ENCODE measurements at regions not wholly inside any gene's neighbourhood (a gene's known extent, or its start where the extent isn't known, plus 50 kb on each side); places are given as distances from the start of the nearest gene placed in this dataset.

GRCh38 chr20:11588875-11589274, 328.8 kb upstream of the BTBD3 start:
- no peak overlapping the region for H3K14ac ChIP-seq (ENCODE audit: low read length)

GRCh38 chr20:11591965-11592364, 325.7 kb upstream of the BTBD3 start:
- Histone ChIP-seq H4K91ac (ENCODE audit: low read depth, low read length, poor library complexity) (no peak overlapping the region), H3K79me1 (ENCODE audit: low read depth, low read length) (no peaks in the 10 kb centered on the region), H2BK120ac (ENCODE audit: low read depth, low read length) (no peak overlapping the region), H3K9me3 (replicated peaks in 1 of 2; ENCODE audit: control insufficient read depth in 2 of 2, insufficient read depth in 1 of 2, low read depth in 1 of 2, low read length in 2 of 2) (no peaks in the 10 kb centered on the region), H3K27me3 (ENCODE audit: control insufficient read depth in 3 of 3, insufficient read depth in 3 of 3, low read depth in 1 of 3, low read length in 3 of 3) (no peaks in the 10 kb centered on the region), H3K27ac (replicated peaks; ENCODE audit: low read length) (no peak overlapping the region), H2BK15ac (ENCODE audit: low read length) (no peak overlapping the region), H4K8ac (ENCODE audit: low read depth, low read length) (no peak overlapping the region), H3K4me2 (ENCODE audit: insufficient read depth, low read length, poor library complexity, severe bottlenecking) (no peak overlapping the region), H3K4ac (ENCODE audit: low read length) (no peak overlapping the region), H3K23ac (ENCODE audit: low read depth, low read length, poor library complexity) (no peak overlapping the region), H2BK5ac (ENCODE audit: low read length) (no peak overlapping the region), H3K4me1 (ENCODE audit: control insufficient read depth in 2 of 2, insufficient read depth in 1 of 2, low read depth in 1 of 2, low read length in 2 of 2) (no peaks in the 10 kb centered on the region), H3K9ac (ENCODE audit: low read depth, low read length, poor library complexity) (no peak overlapping the region), H2AK5ac (ENCODE audit: low read depth, low read length) (no peak overlapping the region), H2BK12ac (ENCODE audit: low read length) (no peak overlapping the region), H3K14ac (ENCODE audit: low read length) (no peak overlapping the region), H3K4me3 (ENCODE audit: low read length in 2 of 2) (no peak overlapping the region), H3K18ac (ENCODE audit: low read length) (no peak overlapping the region), H3K36me3 (replicated peaks in 1 of 2; ENCODE audit: control insufficient read depth in 2 of 2, insufficient read depth in 2 of 2, low read length in 2 of 2) (no peaks in the 10 kb centered on the region), H2AFZ (ENCODE audit: low read length) (no peak overlapping the region)
- no peak for DNase-seq (ENCODE audit: low spot score)

More at GRCh38 chr20:11588875-11589274, 328.8 kb upstream of the BTBD3 start:
- Histone ChIP-seq H3K9ac (ENCODE audit: low read depth, low read length, poor library complexity) (no peak overlapping the region), H3K4ac (ENCODE audit: low read length) (no peak overlapping the region), H2AK5ac (ENCODE audit: low read depth, low read length) (no peak overlapping the region), H2AFZ (ENCODE audit: low read length) (no peak overlapping the region), H3K4me1 (ENCODE audit: control insufficient read depth in 2 of 2, insufficient read depth in 1 of 2, low read depth in 1 of 2, low read length in 2 of 2) (no peaks in the 10 kb centered on the region), H3K36me3 (replicated peaks in 1 of 2; ENCODE audit: control insufficient read depth in 2 of 2, insufficient read depth in 2 of 2, low read length in 2 of 2) (no peaks in the 10 kb centered on the region), H2BK15ac (ENCODE audit: low read length) (no peak overlapping the region), H3K18ac (ENCODE audit: low read length) (no peak overlapping the region), H3K27ac (replicated peaks; ENCODE audit: low read length) (no peak overlapping the region), H2BK12ac (ENCODE audit: low read length) (no peak overlapping the region), H3K9me3 (replicated peaks in 1 of 2; ENCODE audit: control insufficient read depth in 2 of 2, insufficient read depth in 1 of 2, low read depth in 1 of 2, low read length in 2 of 2) (no peaks in the 10 kb centered on the region), H3K4me2 (ENCODE audit: insufficient read depth, low read length, poor library complexity, severe bottlenecking) (no peak overlapping the region), H3K23ac (ENCODE audit: low read depth, low read length, poor library complexity) (no peak overlapping the region), H2BK5ac (ENCODE audit: low read length) (no peak overlapping the region), H4K8ac (ENCODE audit: low read depth, low read length) (no peak overlapping the region), H3K4me3 (ENCODE audit: low read length in 2 of 2) (no peak overlapping the region), H4K91ac (ENCODE audit: low read depth, low read length, poor library complexity) (no peak overlapping the region), H3K27me3 (ENCODE audit: control insufficient read depth in 3 of 3, insufficient read depth in 3 of 3, low read depth in 1 of 3, low read length in 3 of 3) (peaks cover 0 to 3% (median 0%) of the 10 kb centered on the region in 3 experiments), H3K79me1 (ENCODE audit: low read depth, low read length) (no peaks in the 10 kb centered on the region), H2BK120ac (ENCODE audit: low read depth, low read length) (no peak overlapping the region)
- WGBS, 2 donors (ENCODE audit: extremely low coverage in 2 of 2, insufficient read length in 2 of 2, insufficient replicate concordance in 1 of 2) = no CpG with 5 or more reads among the region's 4 CpGs
- no peak for DNase-seq (ENCODE audit: low spot score)

GRCh38 chr20:11604339-11604738, 313.4 kb upstream of the BTBD3 start:
- H3K27me3 ChIP-seq (ENCODE audit: control insufficient read depth in 3 of 3, insufficient read depth in 3 of 3, low read depth in 1 of 3, low read length in 3 of 3) = no peaks in the 10 kb centered on the region
- H2BK5ac ChIP-seq (ENCODE audit: low read length) = no peak overlapping the region
- H2BK120ac ChIP-seq (ENCODE audit: low read depth, low read length) = no peak overlapping the region
- H3K79me1 ChIP-seq (ENCODE audit: low read depth, low read length) = peaks cover 3% of the 10 kb centered on the region
- no peak overlapping the region for H3K18ac ChIP-seq (ENCODE audit: low read length)
- H3K36me3 ChIP-seq (replicated peaks in 1 of 2; ENCODE audit: control insufficient read depth in 2 of 2, insufficient read depth in 2 of 2, low read length in 2 of 2) = no peaks in the 10 kb centered on the region
- H3K4ac ChIP-seq (ENCODE audit: low read length) = no peak overlapping the region
- H3K9ac ChIP-seq (ENCODE audit: low read depth, low read length, poor library complexity) = no peak overlapping the region
- no peaks in the 10 kb centered on the region for H3K4me1 ChIP-seq (ENCODE audit: control insufficient read depth in 2 of 2, insufficient read depth in 1 of 2, low read depth in 1 of 2, low read length in 2 of 2)
- no peak overlapping the region for H3K14ac ChIP-seq (ENCODE audit: low read length)
- no peak overlapping the region for H3K23ac ChIP-seq (ENCODE audit: low read depth, low read length, poor library complexity)
- H3K4me3 ChIP-seq (ENCODE audit: low read length in 2 of 2) = no peak overlapping the region
- no peak overlapping the region for H3K4me2 ChIP-seq (ENCODE audit: insufficient read depth, low read length, poor library complexity, severe bottlenecking)
- WGBS, 2 donors (ENCODE audit: extremely low coverage in 2 of 2, insufficient read length in 2 of 2, insufficient replicate concordance in 1 of 2) = no CpG with 5 or more reads among the region's 1 CpG
- H2BK12ac ChIP-seq (ENCODE audit: low read length) = no peak overlapping the region
- no peak overlapping the region for H2BK15ac ChIP-seq (ENCODE audit: low read length)
- no peak overlapping the region for H4K91ac ChIP-seq (ENCODE audit: low read depth, low read length, poor library complexity)
- H2AFZ ChIP-seq (ENCODE audit: low read length) = no peak overlapping the region
- no peak for DNase-seq (ENCODE audit: low spot score)
- peaks cover 0 to 2% of the 10 kb centered on the region in 2 donors for H3K9me3 ChIP-seq (replicated peaks in 1 of 2; ENCODE audit: control insufficient read depth in 2 of 2, insufficient read depth in 1 of 2, low read depth in 1 of 2, low read length in 2 of 2)
- no peak overlapping the region for H2AK5ac ChIP-seq (ENCODE audit: low read depth, low read length)
- no peak overlapping the region for H3K27ac ChIP-seq (replicated peaks; ENCODE audit: low read length)
- no peak overlapping the region for H4K8ac ChIP-seq (ENCODE audit: low read depth, low read length)

- no peak overlapping the region for H4K8ac ChIP-seq (ENCODE audit: low read depth, low read length)
- no peak overlapping the region for H2BK12ac ChIP-seq (ENCODE audit: low read length)
- no peak overlapping the region for H3K14ac ChIP-seq (ENCODE audit: low read length)
- no peak overlapping the region for H2BK5ac ChIP-seq (ENCODE audit: low read length)
- H3K36me3 ChIP-seq (replicated peaks in 1 of 2; ENCODE audit: control insufficient read depth in 2 of 2, insufficient read depth in 2 of 2, low read length in 2 of 2) = no peaks in the 10 kb centered on the region
- no peak overlapping the region for H4K91ac ChIP-seq (ENCODE audit: low read depth, low read length, poor library complexity)
- H3K9me3 ChIP-seq (replicated peaks in 1 of 2; ENCODE audit: control insufficient read depth in 2 of 2, insufficient read depth in 1 of 2, low read depth in 1 of 2, low read length in 2 of 2) = peaks cover 0 to 2% of the 10 kb centered on the region in 2 donors
- H3K9ac ChIP-seq (ENCODE audit: low read depth, low read length, poor library complexity) = no peak overlapping the region
- no peak for DNase-seq (ENCODE audit: low spot score)
- no peak overlapping the region for H3K18ac ChIP-seq (ENCODE audit: low read length)
- no peak overlapping the region for H3K4me2 ChIP-seq (ENCODE audit: insufficient read depth, low read length, poor library complexity, severe bottlenecking)
- no peak overlapping the region for H2BK15ac ChIP-seq (ENCODE audit: low read length)
- H3K4ac ChIP-seq (ENCODE audit: low read length) = no peak overlapping the region
- no CpG with 5 or more reads among the region's 5 CpGs for WGBS, 2 donors (ENCODE audit: extremely low coverage in 2 of 2, insufficient read length in 2 of 2, insufficient replicate concordance in 1 of 2)
- H3K27ac ChIP-seq (replicated peaks; ENCODE audit: low read length) = no peak overlapping the region
- peaks cover 3% of the 10 kb centered on the region for H3K79me1 ChIP-seq (ENCODE audit: low read depth, low read length)
- no peak overlapping the region for H2BK120ac ChIP-seq (ENCODE audit: low read depth, low read length)
- H2AFZ ChIP-seq (ENCODE audit: low read length) = no peak overlapping the region
- no peak overlapping the region for H3K23ac ChIP-seq (ENCODE audit: low read depth, low read length, poor library complexity)
- no peak overlapping the region for H3K4me3 ChIP-seq (ENCODE audit: low read length in 2 of 2)
- no peaks in the 10 kb centered on the region for H3K4me1 ChIP-seq (ENCODE audit: control insufficient read depth in 2 of 2, insufficient read depth in 1 of 2, low read depth in 1 of 2, low read length in 2 of 2)
- H2AK5ac ChIP-seq (ENCODE audit: low read depth, low read length) = no peak overlapping the region
- H3K27me3 ChIP-seq (ENCODE audit: control insufficient read depth in 3 of 3, insufficient read depth in 3 of 3, low read depth in 1 of 3, low read length in 3 of 3) = no peaks in the 10 kb centered on the region
Measured at GRCh38 chr20:11607047-11607446, 310.6 kb upstream of the BTBD3 start.

All from neuronal stem cell (in vitro differentiated cells).